Right lobe of liver (tissue), 6 donors: ENCODE measurements at regions not wholly inside any gene's neighbourhood (a gene's known extent, or its start where the extent isn't known, plus 50 kb on each side); places are given as distances from the start of the nearest gene placed in this dataset.

ENCODE experiments used
- ATAC-seq, 4 donors: fragments of 200-7000 bp; cut with Tn5 transposase; one replicate each; pipeline ENCODE4 v1.9.1; 2020; ENCODE audit warnings: mild to moderate bottlenecking in 4 of 4, moderate library complexity in 4 of 4
- DNase-seq, 3 donors: peaks; one replicate each; pipeline ENCODE4 v3.0.0-alpha.2; 2020
- H3K27ac ChIP-seq, 3 donors: fragments of 200-600 bp; one replicate each; pipeline ENCODE4 v1.8.0; 2022
- H3K27me3 ChIP-seq, 2 donors: fragments of 200-600 bp; one replicate each; pipeline ENCODE4 v1.8.0; 2022
- H3K36me3 ChIP-seq, 4 donors: fragments of 200-600 bp; sonication (generic) in 1 of 4; one replicate each; pipeline versions ENCODE4 v1.5.1 to v1.8.0; 2017 to 2022; ENCODE audit warnings: control low read depth in 1 of 4
- H3K4me1 ChIP-seq, 4 donors: fragments of 200-600 bp; sonication (generic) in 1 of 4; one replicate each; pipeline versions ENCODE4 v1.5.1 to v1.8.0; 2017 to 2022; ENCODE audit warnings: control low read depth in 1 of 4
- H3K4me3 ChIP-seq, 3 donors: fragments of 200-600 bp; one replicate each; pipeline ENCODE4 v1.8.0; 2022
- H3K9me3 ChIP-seq, 4 donors: fragments of 200-600 bp; sonication (generic) in 1 of 4; one replicate each; pipeline versions ENCODE4 v1.5.1 to v1.8.0; 2017 to 2022; ENCODE audit warnings: control low read depth in 1 of 4
- POLR2A ChIP-seq: fragments of 450-650 bp; IDR thresholded peaks from one replicate; pipeline ENCODE4 v1.6.1; 2017; ENCODE audit warnings: antibody characterized with exemption, mild to moderate bottlenecking
- WGBS: methylation state at CpG from one replicate; pipeline ENCODE4 v1.1.6; 2018; ENCODE audit warnings: low coverage, low lambda C conversion rate; ENCODE audit not compliant: insufficient coverage; ENCODE audit errors: missing lambda C conversion rate; 5-methylcytosine and 5-hydroxymethylcytosine counted together
- intact Hi-C, 2 donors: fragments of 100-400 bp; cut with DNase I; formaldehyde crosslinking; loops; one replicate each; pipeline versions ENCODE4 v1.11.2 to v1.14.1; 2022
- TF ChIP-seq, protein P1 (sequence below), 4 donors: fragments of 200-600 bp in 3 of 4; fragments of 450-650 bp in 1 of 4; IDR thresholded peaks; one replicate each; pipeline versions ENCODE4 v1.5.1 to v1.8.0; 2016 to 2022; ENCODE audit warnings: antibody characterized with exemption in 4 of 4, mild to moderate bottlenecking in 2 of 4
- donor health status: DM: no; HTN: yes; CAD: no.
- donor health status: DM: no; HTN: no; CAD: no.
- donor health status: DM: no; HTN: no; CAD: no.
- donor health status: DM: no; HTN: yes; CAD: no.
- donor health status: DM: no; HTN: yes; CAD: no.

DNA sequence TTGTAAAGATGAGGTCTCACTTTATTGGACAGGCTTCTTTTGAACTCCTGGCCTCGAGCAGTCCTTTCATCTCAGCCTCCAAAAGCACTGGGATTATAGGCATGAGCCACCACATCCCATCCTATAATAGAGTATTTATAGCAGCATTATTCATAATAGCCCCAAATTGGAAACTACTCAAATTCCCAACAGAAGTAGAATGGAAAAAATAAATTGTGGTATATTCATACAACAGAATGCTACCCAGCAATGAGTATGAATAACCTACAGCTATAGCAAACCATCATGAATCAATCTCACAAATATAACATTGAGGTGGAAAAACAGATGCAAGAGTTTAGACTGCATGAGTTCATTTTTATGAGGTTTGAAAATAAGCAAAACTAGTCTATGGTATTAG is 84.8 kb upstream of the BTBD3 start:
- Histone ChIP-seq H3K27ac (no peak overlapping the region), H3K4me3 (no peak overlapping the region), H3K9me3 (no peaks in the 10 kb centered on the region), H3K4me1 (no peaks in the 10 kb centered on the region), H3K36me3 (no peaks in the 10 kb centered on the region), H3K27me3 (no peaks in the 10 kb centered on the region)
- intact Hi-C loops: no loop called here
- 4% methylated on average over 1 of the region's 1 CpG for WGBS
- ATAC-seq (no peak), DNase-seq (no peak)
- TF ChIP-seq POLR2A: no peak
- TF ChIP-seq, protein P1, sequence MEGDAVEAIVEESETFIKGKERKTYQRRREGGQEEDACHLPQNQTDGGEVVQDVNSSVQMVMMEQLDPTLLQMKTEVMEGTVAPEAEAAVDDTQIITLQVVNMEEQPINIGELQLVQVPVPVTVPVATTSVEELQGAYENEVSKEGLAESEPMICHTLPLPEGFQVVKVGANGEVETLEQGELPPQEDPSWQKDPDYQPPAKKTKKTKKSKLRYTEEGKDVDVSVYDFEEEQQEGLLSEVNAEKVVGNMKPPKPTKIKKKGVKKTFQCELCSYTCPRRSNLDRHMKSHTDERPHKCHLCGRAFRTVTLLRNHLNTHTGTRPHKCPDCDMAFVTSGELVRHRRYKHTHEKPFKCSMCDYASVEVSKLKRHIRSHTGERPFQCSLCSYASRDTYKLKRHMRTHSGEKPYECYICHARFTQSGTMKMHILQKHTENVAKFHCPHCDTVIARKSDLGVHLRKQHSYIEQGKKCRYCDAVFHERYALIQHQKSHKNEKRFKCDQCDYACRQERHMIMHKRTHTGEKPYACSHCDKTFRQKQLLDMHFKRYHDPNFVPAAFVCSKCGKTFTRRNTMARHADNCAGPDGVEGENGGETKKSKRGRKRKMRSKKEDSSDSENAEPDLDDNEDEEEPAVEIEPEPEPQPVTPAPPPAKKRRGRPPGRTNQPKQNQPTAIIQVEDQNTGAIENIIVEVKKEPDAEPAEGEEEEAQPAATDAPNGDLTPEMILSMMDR (IDR thresholded peaks at IDR 0.05): no peak

DNA sequence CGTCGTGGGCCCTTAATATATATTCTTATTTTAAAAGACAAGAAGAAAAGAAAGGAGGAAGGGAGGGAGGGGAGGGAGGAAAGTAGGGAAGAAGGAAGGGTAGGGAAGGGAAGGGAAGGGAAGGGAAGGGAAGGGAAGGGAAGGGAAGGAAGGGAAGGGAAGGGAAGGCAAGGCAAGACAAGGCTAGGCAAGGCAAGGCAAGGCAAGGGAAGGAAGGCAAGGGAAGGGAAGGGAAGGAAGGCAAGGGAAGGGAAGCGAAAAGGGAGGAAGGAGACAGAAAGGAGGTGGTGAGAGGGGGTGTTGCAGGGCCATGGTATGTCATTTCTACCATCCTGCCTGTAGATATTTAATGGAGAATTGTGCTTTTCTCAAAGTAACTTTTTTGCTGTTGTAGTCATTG is 83.9 kb upstream of the BTBD3 start:
- WGBS: 37% methylated on average over 3 of the region's 3 CpGs
- intact Hi-C loops: no loop called here
- TF ChIP-seq POLR2A: no peak
- TF ChIP-seq, protein P1 (IDR thresholded peaks at IDR 0.05): no peak
- ATAC-seq: no peak
- no peak for DNase-seq
- Histone ChIP-seq H3K27ac (no peak overlapping the region), H3K36me3 (no peaks in the 10 kb centered on the region), H3K4me1 (no peaks in the 10 kb centered on the region), H3K27me3 (no peaks in the 10 kb centered on the region), H3K9me3 (no peaks in the 10 kb centered on the region), H3K4me3 (no peak overlapping the region)

DNA sequence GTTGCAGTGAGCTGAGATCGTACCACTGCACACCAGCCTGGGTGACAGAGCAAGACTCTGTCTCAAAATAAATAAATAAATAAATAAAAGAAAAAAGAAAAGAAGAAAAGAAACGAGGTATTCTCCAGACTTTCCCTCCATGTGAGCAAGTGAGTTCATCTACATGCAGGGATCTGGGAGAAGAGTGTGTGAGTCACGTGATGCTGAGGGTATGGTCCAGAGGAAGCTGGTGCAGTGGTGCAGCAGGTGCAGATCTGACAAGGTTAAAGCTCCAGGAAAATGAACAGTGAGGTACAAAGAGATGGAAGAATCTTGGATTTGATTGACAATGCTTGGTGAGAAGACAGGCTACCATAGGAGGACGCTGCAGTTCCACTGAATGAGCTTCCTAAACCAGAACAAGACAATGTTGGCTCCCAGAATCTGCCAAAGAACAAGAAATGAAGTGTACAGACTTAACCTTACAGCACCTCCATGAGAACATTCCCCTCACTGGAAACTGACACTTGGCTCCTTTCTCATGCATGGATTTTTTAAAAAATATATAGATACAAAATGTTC is 79.5 kb upstream of the BTBD3 start:
- 46% methylated on average over 4 of the region's 4 CpGs for WGBS
- Histone ChIP-seq H3K36me3 (no peaks in the 10 kb centered on the region), H3K4me1 (no peaks in the 10 kb centered on the region), H3K27me3 (no peaks in the 10 kb centered on the region), H3K27ac (no peak overlapping the region), H3K4me3 (no peak overlapping the region), H3K9me3 (no peaks in the 10 kb centered on the region)
- TF ChIP-seq, protein P1 (IDR thresholded peaks at IDR 0.05): no peak
- TF ChIP-seq POLR2A: no peak
- DNase-seq (no peak), ATAC-seq (no peak)
- intact Hi-C loops: no loop called here

DNA sequence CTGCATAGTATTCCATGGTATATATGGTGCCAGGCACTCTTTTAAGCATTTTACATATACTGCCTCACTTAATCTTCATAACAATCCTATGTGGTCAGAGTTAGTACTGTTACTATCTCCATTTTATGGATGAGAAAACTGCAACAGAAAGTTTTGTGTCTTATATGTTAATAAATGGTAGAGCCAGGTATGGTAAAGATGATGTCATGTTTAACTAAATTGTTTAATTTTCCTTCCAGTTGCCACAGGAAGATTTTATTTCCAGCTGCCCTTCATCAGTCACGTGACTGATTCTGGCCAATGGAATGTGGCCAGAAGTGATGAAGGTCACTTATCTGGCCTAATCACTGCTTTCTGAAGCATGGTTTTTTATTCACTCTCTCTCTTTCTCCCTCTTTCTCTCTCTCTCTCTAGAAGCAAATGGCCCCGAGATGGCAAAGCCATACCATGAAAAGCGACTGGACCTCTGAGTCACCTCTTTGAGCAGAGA is 75.7 kb upstream of the BTBD3 start:
- 60% methylated on average over 3 of the region's 3 CpGs for WGBS
- Histone ChIP-seq H3K4me3 (no peak overlapping the region), H3K36me3 (no peaks in the 10 kb centered on the region), H3K27ac (no peak overlapping the region), H3K9me3 (no peaks in the 10 kb centered on the region), H3K27me3 (no peaks in the 10 kb centered on the region), H3K4me1 (no peaks in the 10 kb centered on the region)
- TF ChIP-seq, protein P1 (IDR thresholded peaks at IDR 0.05): no peak
- TF ChIP-seq POLR2A: no peak
- no peak for ATAC-seq
- DNase-seq: no peak
- intact Hi-C loops: no loop called here

DNA sequence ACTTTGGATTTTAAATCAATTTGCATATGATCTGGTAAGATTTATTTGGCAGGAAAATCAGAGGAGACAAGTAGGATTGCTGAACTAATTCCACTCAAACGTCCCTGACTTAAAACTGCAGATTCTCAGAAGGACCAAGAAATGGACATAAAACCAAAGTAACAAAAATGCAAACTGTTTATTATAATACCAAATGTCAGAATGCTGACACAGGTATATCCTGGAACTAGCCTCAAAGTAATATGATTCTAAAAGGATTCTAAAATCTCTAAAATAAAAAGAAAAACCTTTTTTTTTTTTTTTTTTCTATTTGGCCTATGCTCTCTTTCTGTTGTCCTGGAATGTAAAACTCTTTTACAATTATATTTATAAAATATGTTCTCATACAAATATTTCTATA is 74.4 kb upstream of the BTBD3 start:
- intact Hi-C loops: no loop called here
- Histone ChIP-seq H3K36me3 (no peaks in the 10 kb centered on the region), H3K9me3 (no peaks in the 10 kb centered on the region), H3K4me3 (no peak overlapping the region), H3K27ac (no peak overlapping the region), H3K27me3 (no peaks in the 10 kb centered on the region), H3K4me1 (no peaks in the 10 kb centered on the region)
- TF ChIP-seq, protein P1 (IDR thresholded peaks at IDR 0.05): no peak
- no peak for TF ChIP-seq POLR2A
- ATAC-seq (no peak), DNase-seq (no peak)
- WGBS: 50% methylated on average over 1 of the region's 1 CpG
